Gastrocnemius medialis (tissue), 4 donors: ENCODE measurements at regions not wholly inside any gene's neighbourhood (a gene's known extent, or its start where the extent isn't known, plus 50 kb on each side); places are given as distances from the start of the nearest gene placed in this dataset.

Experiments
- CTCF ChIP-seq, 5 experiments: fragments of 450-650 bp in 3 of 5; fragments of 200-600 bp in 2 of 5; sonication (generic) in 2 of 5; IDR thresholded peaks in 4 of 5; conservative IDR thresholded peaks in 1 of 5; 1 replicate in 4 of 5; 2 replicates in 1 of 5; pipeline ENCODE4 v1.5.1; 2016 to 2019; ENCODE audit warnings: antibody characterized with exemption in 5 of 5, mild to moderate bottlenecking in 3 of 5, moderate library complexity in 3 of 5
- POLR2A ChIP-seq, 2 donors: fragments of 450-650 bp; IDR thresholded peaks; one replicate each; pipeline ENCODE4 v1.6.1; 2017; ENCODE audit warnings: antibody characterized with exemption in 2 of 2, mild to moderate bottlenecking in 2 of 2, moderate library complexity in 2 of 2

GRCh38 chr4:63869370-63869769 lies 539.9 kb downstream of the TECRL start:
- TF ChIP-seq CTCF (IDR thresholded peaks at IDR 0.05 in 4 of 5, conservative IDR thresholded peaks at IDR 0.05 in 1 of 5) (no peak), POLR2A (IDR thresholded peaks at IDR 0.05) (no peak)
